ENCODE measurements at regions not wholly inside any gene's neighbourhood (a gene's known extent, or its start where the extent isn't known, plus 50 kb on each side); places are given as distances from the start of the nearest gene placed in this dataset.

DNA sequence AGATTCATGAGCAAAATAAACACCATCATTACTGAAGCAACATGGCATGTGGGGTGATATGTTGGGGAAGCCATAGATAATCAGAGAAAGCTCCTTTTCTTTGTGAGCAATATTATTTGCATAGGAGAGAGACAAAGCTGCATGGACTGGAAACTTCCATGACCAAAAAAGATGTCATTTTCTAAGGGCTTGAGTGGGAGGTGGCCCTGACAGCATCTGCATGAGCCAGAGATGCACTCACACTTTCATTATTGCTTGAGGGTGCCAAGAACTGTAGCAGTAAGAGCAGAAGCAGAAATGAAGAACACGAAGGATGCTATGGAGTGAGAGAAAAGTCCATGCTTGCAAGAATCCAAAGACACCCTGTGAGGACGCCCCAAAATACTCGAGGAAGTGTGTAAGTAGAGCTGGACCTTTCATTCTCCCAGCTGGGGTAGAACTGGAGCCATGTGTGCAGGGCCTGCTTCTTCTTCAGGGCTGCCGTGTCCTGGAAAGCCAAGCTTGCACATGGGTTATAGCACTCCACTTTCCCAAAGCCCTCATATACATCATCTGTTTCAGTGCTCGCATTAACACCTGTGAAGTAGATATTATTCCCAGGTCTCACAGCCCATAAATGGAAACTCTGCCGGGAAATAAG, 851.2 kb downstream of the DHX35 start:
- H3K4me1 ChIP-seq (ENCODE audit: control insufficient read depth, insufficient read depth, low read length): no peaks in the 10 kb centered on the region
- no peaks in the 10 kb centered on the region for H3K9me3 ChIP-seq (ENCODE audit: control insufficient read depth, insufficient read depth, low read depth, low read length)
- H3K36me3 ChIP-seq (ENCODE audit: control insufficient read depth in 2 of 2, insufficient read depth in 1 of 2, low read length in 2 of 2): no peaks in the 10 kb centered on the region
- CTCF ChIA-PET: interaction anchor here (0.9 kb wide), 1 partner anchor 21 kb away, joined by 3 read pairs; no protein-coding TSS in a partner anchor
- TF ChIP-seq, protein P1, sequence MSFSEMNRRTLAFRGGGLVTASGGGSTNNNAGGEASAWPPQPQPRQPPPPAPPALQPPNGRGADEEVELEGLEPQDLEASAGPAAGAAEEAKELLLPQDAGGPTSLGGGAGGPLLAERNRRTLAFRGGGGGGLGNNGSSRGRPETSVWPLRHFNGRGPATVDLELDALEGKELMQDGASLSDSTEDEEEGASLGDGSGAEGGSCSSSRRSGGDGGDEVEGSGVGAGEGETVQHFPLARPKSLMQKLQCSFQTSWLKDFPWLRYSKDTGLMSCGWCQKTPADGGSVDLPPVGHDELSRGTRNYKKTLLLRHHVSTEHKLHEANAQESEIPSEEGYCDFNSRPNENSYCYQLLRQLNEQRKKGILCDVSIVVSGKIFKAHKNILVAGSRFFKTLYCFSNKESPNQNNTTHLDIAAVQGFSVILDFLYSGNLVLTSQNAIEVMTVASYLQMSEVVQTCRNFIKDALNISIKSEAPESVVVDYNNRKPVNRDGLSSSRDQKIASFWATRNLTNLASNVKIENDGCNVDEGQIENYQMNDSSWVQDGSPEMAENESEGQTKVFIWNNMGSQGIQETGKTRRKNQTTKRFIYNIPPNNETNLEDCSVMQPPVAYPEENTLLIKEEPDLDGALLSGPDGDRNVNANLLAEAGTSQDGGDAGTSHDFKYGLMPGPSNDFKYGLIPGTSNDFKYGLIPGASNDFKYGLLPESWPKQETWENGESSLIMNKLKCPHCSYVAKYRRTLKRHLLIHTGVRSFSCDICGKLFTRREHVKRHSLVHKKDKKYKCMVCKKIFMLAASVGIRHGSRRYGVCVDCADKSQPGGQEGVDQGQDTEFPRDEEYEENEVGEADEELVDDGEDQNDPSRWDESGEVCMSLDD (tag by site-specific recombination; IDR thresholded peaks at IDR 0.05): no peak
- no peak for TF ChIP-seq ZNF785 (tag by site-specific recombination; IDR thresholded peaks at IDR 0.05)
- no peak for TF ChIP-seq ZNF747 (tag by site-specific recombination; IDR thresholded peaks at IDR 0.05)
- no peak for TF ChIP-seq ZNF777 (tag by site-specific recombination; IDR thresholded peaks at IDR 0.05; ENCODE audit: borderline replicate concordance)
- no peak for TF ChIP-seq ZNF354C (tag by site-specific recombination; IDR thresholded peaks at IDR 0.05; ENCODE audit: borderline replicate concordance, low read depth)
- no peak overlapping the region for H3K27ac ChIP-seq (ENCODE audit: extremely low read depth, low read depth, low read length)
- no peak overlapping the region for H3K4me3 ChIP-seq (ENCODE audit: low read depth, low read length)
- POLR2A ChIA-PET: no interaction called here

DNA sequence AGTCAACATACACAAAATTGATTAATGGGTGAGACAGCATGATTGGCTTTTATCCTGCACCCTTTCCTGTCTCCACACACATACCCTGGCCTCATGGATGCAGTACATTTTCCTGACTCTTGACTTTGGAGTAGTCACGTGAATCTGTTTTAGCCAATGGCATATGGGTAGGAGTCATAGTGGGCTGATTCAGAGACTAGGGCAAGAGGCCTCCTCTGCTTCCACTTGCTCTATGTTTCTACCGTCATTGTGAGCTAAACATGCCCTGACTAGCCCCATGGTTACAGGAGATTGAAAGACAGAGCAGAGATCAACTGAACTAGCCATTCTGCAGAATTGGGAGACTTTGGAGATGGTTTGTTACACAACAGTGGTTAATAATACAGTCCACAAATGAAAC, 850.0 kb downstream of the DHX35 start:
- H3K36me3 ChIP-seq (ENCODE audit: control insufficient read depth in 2 of 2, insufficient read depth in 1 of 2, low read length in 2 of 2): no peaks in the 10 kb centered on the region
- no peaks in the 10 kb centered on the region for H3K9me3 ChIP-seq (ENCODE audit: control insufficient read depth, insufficient read depth, low read depth, low read length)
- no peak overlapping the region for H3K27ac ChIP-seq (ENCODE audit: extremely low read depth, low read depth, low read length)
- CTCF ChIA-PET: no interaction called here
- TF ChIP-seq ZBTB20 (tag by site-specific recombination; IDR thresholded peaks at IDR 0.05): no peak
- TF ChIP-seq, protein P2, sequence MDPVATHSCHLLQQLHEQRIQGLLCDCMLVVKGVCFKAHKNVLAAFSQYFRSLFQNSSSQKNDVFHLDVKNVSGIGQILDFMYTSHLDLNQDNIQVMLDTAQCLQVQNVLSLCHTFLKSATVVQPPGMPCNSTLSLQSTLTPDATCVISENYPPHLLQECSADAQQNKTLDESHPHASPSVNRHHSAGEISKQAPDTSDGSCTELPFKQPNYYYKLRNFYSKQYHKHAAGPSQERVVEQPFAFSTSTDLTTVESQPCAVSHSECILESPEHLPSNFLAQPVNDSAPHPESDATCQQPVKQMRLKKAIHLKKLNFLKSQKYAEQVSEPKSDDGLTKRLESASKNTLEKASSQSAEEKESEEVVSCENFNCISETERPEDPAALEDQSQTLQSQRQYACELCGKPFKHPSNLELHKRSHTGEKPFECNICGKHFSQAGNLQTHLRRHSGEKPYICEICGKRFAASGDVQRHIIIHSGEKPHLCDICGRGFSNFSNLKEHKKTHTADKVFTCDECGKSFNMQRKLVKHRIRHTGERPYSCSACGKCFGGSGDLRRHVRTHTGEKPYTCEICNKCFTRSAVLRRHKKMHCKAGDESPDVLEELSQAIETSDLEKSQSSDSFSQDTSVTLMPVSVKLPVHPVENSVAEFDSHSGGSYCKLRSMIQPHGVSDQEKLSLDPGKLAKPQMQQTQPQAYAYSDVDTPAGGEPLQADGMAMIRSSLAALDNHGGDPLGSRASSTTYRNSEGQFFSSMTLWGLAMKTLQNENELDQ (tag by site-specific recombination; IDR thresholded peaks at IDR 0.05; ENCODE audit: low read depth): no peak
- no peak for TF ChIP-seq ZNF776 (tag by site-specific recombination; IDR thresholded peaks at IDR 0.05; ENCODE audit: borderline replicate concordance)
- TF ChIP-seq ZNF510 (tag by site-specific recombination; IDR thresholded peaks at IDR 0.05; ENCODE audit: insufficient replicate concordance): no peak
- no peak for TF ChIP-seq ZBTB17 (tag by site-specific recombination; IDR thresholded peaks at IDR 0.05)
- no peak for TF ChIP-seq SP7 (tag by site-specific recombination; IDR thresholded peaks at IDR 0.05)
- no peak for TF ChIP-seq ZNF416 (tag by site-specific recombination; IDR thresholded peaks at IDR 0.05)
- no peak for TF ChIP-seq YY1 (tag by site-specific recombination; IDR thresholded peaks at IDR 0.05)
- TF ChIP-seq, protein P3, sequence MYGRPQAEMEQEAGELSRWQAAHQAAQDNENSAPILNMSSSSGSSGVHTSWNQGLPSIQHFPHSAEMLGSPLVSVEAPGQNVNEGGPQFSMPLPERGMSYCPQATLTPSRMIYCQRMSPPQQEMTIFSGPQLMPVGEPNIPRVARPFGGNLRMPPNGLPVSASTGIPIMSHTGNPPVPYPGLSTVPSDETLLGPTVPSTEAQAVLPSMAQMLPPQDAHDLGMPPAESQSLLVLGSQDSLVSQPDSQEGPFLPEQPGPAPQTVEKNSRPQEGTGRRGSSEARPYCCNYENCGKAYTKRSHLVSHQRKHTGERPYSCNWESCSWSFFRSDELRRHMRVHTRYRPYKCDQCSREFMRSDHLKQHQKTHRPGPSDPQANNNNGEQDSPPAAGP (tag by site-specific recombination; IDR thresholded peaks at IDR 0.05): no peak
- TF ChIP-seq, protein P4, sequence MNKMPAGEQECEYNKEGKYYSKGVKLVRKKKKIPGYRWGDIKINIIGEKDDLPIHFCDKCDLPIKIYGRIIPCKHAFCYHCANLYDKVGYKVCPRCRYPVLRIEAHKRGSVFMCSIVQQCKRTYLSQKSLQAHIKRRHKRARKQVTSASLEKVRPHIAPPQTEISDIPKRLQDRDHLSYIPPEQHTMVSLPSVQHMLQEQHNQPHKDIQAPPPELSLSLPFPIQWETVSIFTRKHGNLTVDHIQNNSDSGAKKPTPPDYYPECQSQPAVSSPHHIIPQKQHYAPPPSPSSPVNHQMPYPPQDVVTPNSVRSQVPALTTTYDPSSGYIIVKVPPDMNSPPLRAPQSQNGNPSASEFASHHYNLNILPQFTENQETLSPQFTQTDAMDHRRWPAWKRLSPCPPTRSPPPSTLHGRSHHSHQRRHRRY (tag by site-specific recombination; IDR thresholded peaks at IDR 0.05): no peak
- TF ChIP-seq ZNF132 (tag by site-specific recombination; IDR thresholded peaks at IDR 0.05; ENCODE audit: borderline replicate concordance): no peak
- TF ChIP-seq ZNF433 (tag by site-specific recombination; IDR thresholded peaks at IDR 0.05; ENCODE audit: low read depth): no peak
- TF ChIP-seq, protein P5, sequence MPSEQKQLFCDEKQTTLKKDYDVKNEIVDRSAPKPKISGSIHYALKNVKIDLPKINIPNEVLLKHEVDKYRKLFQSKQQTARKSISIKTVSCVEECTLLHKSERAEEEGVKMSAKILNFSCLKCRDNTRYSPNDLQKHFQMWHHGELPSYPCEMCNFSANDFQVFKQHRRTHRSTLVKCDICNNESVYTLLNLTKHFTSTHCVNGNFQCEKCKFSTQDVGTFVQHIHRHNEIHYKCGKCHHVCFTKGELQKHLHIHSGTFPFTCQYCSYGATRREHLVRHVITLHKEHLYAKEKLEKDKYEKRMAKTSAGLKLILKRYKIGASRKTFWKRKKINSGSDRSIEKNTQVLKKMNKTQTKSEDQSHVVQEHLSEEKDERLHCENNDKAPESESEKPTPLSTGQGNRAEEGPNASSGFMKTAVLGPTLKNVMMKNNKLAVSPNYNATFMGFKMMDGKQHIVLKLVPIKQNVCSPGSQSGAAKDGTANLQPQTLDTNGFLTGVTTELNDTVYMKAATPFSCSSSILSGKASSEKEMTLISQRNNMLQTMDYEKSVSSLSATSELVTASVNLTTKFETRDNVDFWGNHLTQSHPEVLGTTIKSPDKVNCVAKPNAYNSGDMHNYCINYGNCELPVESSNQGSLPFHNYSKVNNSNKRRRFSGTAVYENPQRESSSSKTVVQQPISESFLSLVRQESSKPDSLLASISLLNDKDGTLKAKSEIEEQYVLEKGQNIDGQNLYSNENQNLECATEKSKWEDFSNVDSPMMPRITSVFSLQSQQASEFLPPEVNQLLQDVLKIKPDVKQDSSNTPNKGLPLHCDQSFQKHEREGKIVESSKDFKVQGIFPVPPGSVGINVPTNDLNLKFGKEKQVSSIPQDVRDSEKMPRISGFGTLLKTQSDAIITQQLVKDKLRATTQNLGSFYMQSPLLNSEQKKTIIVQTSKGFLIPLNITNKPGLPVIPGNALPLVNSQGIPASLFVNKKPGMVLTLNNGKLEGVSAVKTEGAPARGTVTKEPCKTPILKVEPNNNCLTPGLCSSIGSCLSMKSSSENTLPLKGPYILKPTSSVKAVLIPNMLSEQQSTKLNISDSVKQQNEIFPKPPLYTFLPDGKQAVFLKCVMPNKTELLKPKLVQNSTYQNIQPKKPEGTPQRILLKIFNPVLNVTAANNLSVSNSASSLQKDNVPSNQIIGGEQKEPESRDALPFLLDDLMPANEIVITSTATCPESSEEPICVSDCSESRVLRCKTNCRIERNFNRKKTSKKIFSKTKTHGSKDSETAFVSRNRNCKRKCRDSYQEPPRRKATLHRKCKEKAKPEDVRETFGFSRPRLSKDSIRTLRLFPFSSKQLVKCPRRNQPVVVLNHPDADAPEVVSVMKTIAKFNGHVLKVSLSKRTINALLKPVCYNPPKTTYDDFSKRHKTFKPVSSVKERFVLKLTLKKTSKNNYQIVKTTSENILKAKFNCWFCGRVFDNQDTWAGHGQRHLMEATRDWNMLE (tag by site-specific recombination; conservative IDR thresholded peaks at IDR 0.05; ENCODE audit: low read depth): no peak
- TF ChIP-seq ZBTB7A (tag by site-specific recombination; IDR thresholded peaks at IDR 0.05; ENCODE audit: low read depth): no peak
- no peaks in the 10 kb centered on the region for H3K4me1 ChIP-seq (ENCODE audit: control insufficient read depth, insufficient read depth, low read length)
- no peak overlapping the region for H3K4me3 ChIP-seq (ENCODE audit: low read depth, low read length)
- POLR2A ChIA-PET: no interaction called here

Measured in HEK293 (cell line).